B cell (primary cell): ENCODE measurements at regions not wholly inside any gene's neighbourhood (a gene's known extent, or its start where the extent isn't known, plus 50 kb on each side); places are given as distances from the start of the nearest gene placed in this dataset.

ENCODE experiments used
- ATAC-seq: fragments of 200-7000 bp; cut with Tn5 transposase; one replicate; pipeline ENCODE4 v1.10.0; 2021; ENCODE audit warnings: low read depth, mild to moderate bottlenecking, moderate number of reproducible peaks, moderate library complexity
- CTCF ChIA-PET: fragments of 350-600 bp; sonication (Branson Sonifier 250); formaldehyde crosslinking; loops from one replicate; lab custom pipeline; 2021; ENCODE audit warnings: antibody characterized with exemption, inconsistent platforms; lab: Charles Lee
- POLR2A ChIA-PET: fragments of 350-600 bp; sonication (Branson Sonifier 250); formaldehyde crosslinking; loops from one replicate; lab custom pipeline; 2021; ENCODE audit warnings: antibody characterized with exemption; lab: Charles Lee
- DNase-seq: peaks from one replicate; pipeline ENCODE4 v3.0.0; 2013
- H2AFZ ChIP-seq: 2 replicates; pipeline ENCODE4 v1.6.1; 2012; ENCODE audit warnings: mild to moderate bottlenecking, low read depth, low read length; ENCODE audit not compliant: insufficient read depth, poor library complexity, severe bottlenecking
- H3K27ac ChIP-seq, 2 donors: 1 replicate in 1 of 2; 2 replicates in 1 of 2; pipeline ENCODE4 v1.5.1; 2012 to 2013; ENCODE audit warnings: low read length in 2 of 2, mild to moderate bottlenecking in 2 of 2, moderate library complexity in 1 of 2
- H3K27me3 ChIP-seq, 4 experiments: fragments of 200-600 bp in 1 of 4; sonication (generic) in 1 of 4; replicated peaks in 1 of 4; 1 replicate in 2 of 4; 2 replicates in 2 of 4; pipeline versions ENCODE4 v1.6.1 to v1.7.0; 2013 to 2016; ENCODE audit warnings: low read length in 3 of 4, mild to moderate bottlenecking in 2 of 4, mixed read lengths in 1 of 4, moderate library complexity in 1 of 4; ENCODE audit not compliant: insufficient read depth in 4 of 4, control insufficient read depth in 3 of 4; ENCODE audit errors: control extremely low read depth in 1 of 4
- H3K36me3 ChIP-seq, 2 experiments: replicated peaks in 1 of 2; 1 replicate in 1 of 2; 2 replicates in 1 of 2; pipeline versions ENCODE4 v1.6.1 to v1.7.1; 2013; ENCODE audit warnings: low read length in 1 of 2; ENCODE audit not compliant: insufficient read depth in 2 of 2, control insufficient read depth in 1 of 2; ENCODE audit errors: control extremely low read depth in 1 of 2, extremely low read depth in 1 of 2
- H3K4me1 ChIP-seq, 2 donors: fragments of 200-600 bp in 1 of 2; sonication (generic) in 1 of 2; 1 replicate in 1 of 2; 2 replicates in 1 of 2; pipeline versions ENCODE4 v1.5.1 to v1.6.1; 2013 to 2017; ENCODE audit warnings: low read length in 2 of 2; ENCODE audit not compliant: control insufficient read depth in 2 of 2, insufficient read depth in 2 of 2
- H3K4me2 ChIP-seq: replicated peaks from 2 replicates; pipeline ENCODE3; 2012; ENCODE audit warnings: mild to moderate bottlenecking, low read depth, low read length; ENCODE audit not compliant: poor library complexity, severe bottlenecking
- H3K4me3 ChIP-seq, 5 experiments: fragments of 200-600 bp in 1 of 5; sonication (generic) in 1 of 5; 1 replicate in 3 of 5; 2 replicates in 2 of 5; pipeline versions ENCODE4 v1.5.1 to v1.7.0; 2011 to 2016; ENCODE audit warnings: low read length in 4 of 5, mild to moderate bottlenecking in 4 of 5, low read depth in 2 of 5, control low read depth in 1 of 5, moderate library complexity in 1 of 5; ENCODE audit not compliant: insufficient read depth in 1 of 5; ENCODE audit errors: control extremely low read depth in 1 of 5, extremely low read depth in 1 of 5
- H3K79me2 ChIP-seq: fragments of 200-600 bp; sonication (generic); one replicate; pipeline ENCODE4 v1.6.0; 2016; ENCODE audit warnings: low read length; ENCODE audit not compliant: control insufficient read depth, insufficient read depth
- H3K9ac ChIP-seq: fragments of 200-600 bp; sonication (generic); 2 replicates; pipeline ENCODE4 v1.6.1; 2017; ENCODE audit warnings: mild to moderate bottlenecking, low read length, moderate library complexity
- H3K9me3 ChIP-seq, 3 donors: one replicate each; pipeline versions ENCODE4 v1.6.1 to v1.7.1; 2013; ENCODE audit warnings: low read length in 2 of 3; ENCODE audit not compliant: control insufficient read depth in 2 of 3, insufficient read depth in 1 of 3; ENCODE audit errors: control extremely low read depth in 1 of 3
- H4K20me1 ChIP-seq: 2 replicates; pipeline ENCODE4 v1.6.0; 2012; ENCODE audit warnings: mild to moderate bottlenecking, low read length; ENCODE audit not compliant: insufficient read depth, control insufficient read depth, poor library complexity, severe bottlenecking
- H3K27ac Mint-ChIP-seq: one replicate; pipeline ENCODE4 v1.8.0; 2021; ENCODE audit warnings: mixed read lengths
- H3K27me3 Mint-ChIP-seq: one replicate; pipeline ENCODE4 v1.8.0; 2021; ENCODE audit warnings: mixed read lengths
- H3K4me1 Mint-ChIP-seq: one replicate; pipeline ENCODE4 v1.8.0; 2021; ENCODE audit warnings: mixed read lengths
- H3K4me3 Mint-ChIP-seq: one replicate; pipeline ENCODE4 v1.8.0; 2021; ENCODE audit warnings: mixed read lengths
- H3K9me3 Mint-ChIP-seq: one replicate; pipeline ENCODE4 v1.8.0; 2022; ENCODE audit warnings: mixed read lengths; ENCODE audit not compliant: insufficient read depth
- CTCF ChIP-seq: fragments of 200-600 bp; IDR thresholded peaks from one replicate; pipeline ENCODE4 v1.8.0; 2022; ENCODE audit warnings: antibody characterized with exemption, mild to moderate bottlenecking
- EZH2 ChIP-seq: IDR thresholded peaks from 2 replicates; pipeline ENCODE4 v1.6.1; 2012; ENCODE audit warnings: borderline replicate concordance, low read depth, mild to moderate bottlenecking, moderate library complexity, low read length; ENCODE audit not compliant: insufficient read depth, poor library complexity, severe bottlenecking
- WGBS: methylation state at CpG from one replicate; pipeline ENCODE4 v1.1.5; 2013; ENCODE audit warnings: missing lambda C conversion rate; ENCODE audit not compliant: insufficient coverage; 5-methylcytosine and 5-hydroxymethylcytosine counted together
- intact Hi-C: fragments of 100-400 bp; cut with micrococcal nuclease; formaldehyde crosslinking; loops from one replicate; pipeline ENCODE4 v1.10.0; 2022

- H3K27ac ChIP-seq, result no peak overlapping the region
- DNase-seq (no peak), ATAC-seq (no peak)
- H3K36me3 ChIP-seq, result no peaks in the 10 kb centered on the region
- Mint-ChIP-seq H3K27ac (no peak overlapping the region), H3K4me1 (no peaks in the 10 kb centered on the region), H3K9me3 (no peaks in the 10 kb centered on the region), H3K4me3 (no peak overlapping the region), H3K27me3 (peaks cover 23% of the 10 kb centered on the region)
- H3K4me3 ChIP-seq, result no peak overlapping the region
- no peaks in the 10 kb centered on the region for H4K20me1 ChIP-seq
- TF ChIP-seq EZH2 (no peak), CTCF (no peak)
- intact Hi-C loops, result no loop called here
- H3K79me2 ChIP-seq, result no peaks in the 10 kb centered on the region
- 10% methylated on average over 4 of the region's 5 CpGs for WGBS
- H3K4me1 ChIP-seq, result no peaks in the 10 kb centered on the region
- no peaks in the 10 kb centered on the region for H3K9me3 ChIP-seq
- H2AFZ ChIP-seq, result no peak overlapping the region
- H3K27me3 ChIP-seq, result no peaks in the 10 kb centered on the region
- CTCF ChIA-PET, result no interaction called here
- H3K9ac ChIP-seq, result no peak overlapping the region
- POLR2A ChIA-PET, result no interaction called here
- no peak overlapping the region for H3K4me2 ChIP-seq
Observed at GRCh38 chr3:124469555-124469954, 260.7 kb upstream of the UMPS start.

- no peak overlapping the region for H3K4me3 ChIP-seq
- intact Hi-C loops, result no loop called here
- Mint-ChIP-seq H3K27me3 (peaks cover 16% of the 10 kb centered on the region), H3K9me3 (no peaks in the 10 kb centered on the region), H3K4me3 (no peak overlapping the region), H3K4me1 (no peaks in the 10 kb centered on the region), H3K27ac (no peak overlapping the region)
- no peak overlapping the region for H3K27ac ChIP-seq
- H3K27me3 ChIP-seq, result peaks cover 0 to 4% (median 1%) of the 10 kb centered on the region in 4 experiments
- no peaks in the 10 kb centered on the region for H3K79me2 ChIP-seq
- H3K9ac ChIP-seq, result no peak overlapping the region
- no peaks in the 10 kb centered on the region for H4K20me1 ChIP-seq
- no peaks in the 10 kb centered on the region for H3K36me3 ChIP-seq
- no peak overlapping the region for H3K4me2 ChIP-seq
- ChIA-PET CTCF (no interaction called here), POLR2A (no interaction called here)
- WGBS, result 100% methylated on average over 2 of the region's 2 CpGs
- H2AFZ ChIP-seq, result no peak overlapping the region
- H3K9me3 ChIP-seq, result no peaks in the 10 kb centered on the region
- no peak for DNase-seq
- no peak for ATAC-seq
- TF ChIP-seq EZH2 (no peak), CTCF (no peak)
- no peaks in the 10 kb centered on the region for H3K4me1 ChIP-seq
Observed at GRCh38 chr3:124478830-124479229, 251.4 kb upstream of the UMPS start.
